ENCODE measurements at regions not wholly inside any gene's neighbourhood (a gene's known extent, or its start where the extent isn't known, plus 50 kb on each side); places are given as distances from the start of the nearest gene placed in this dataset.
"Not testable (repeated sequence)": the region's sequence is repeated elsewhere in the genome, so short reads cannot be mapped to it uniquely, and the experiment has no call there.

DNA sequence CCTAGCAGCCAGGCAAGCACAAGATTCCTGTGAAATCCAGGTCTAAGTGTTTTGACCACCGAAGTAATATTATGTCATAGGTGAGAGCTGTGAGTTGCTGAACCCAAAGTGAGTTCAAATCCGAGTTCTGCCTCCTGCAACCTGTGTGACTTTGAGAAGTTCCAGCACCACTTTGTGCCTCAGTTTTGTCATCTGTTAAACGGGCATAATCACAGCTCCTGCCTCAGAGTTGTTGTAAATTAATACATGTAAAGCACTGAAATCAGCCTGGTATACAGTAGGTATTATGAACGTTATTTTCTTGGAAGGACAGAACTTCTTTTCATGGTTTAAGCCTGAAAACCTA, 152.5 kb upstream of the ALDH3B2 start:
- TF ChIP-seq, protein P1, sequence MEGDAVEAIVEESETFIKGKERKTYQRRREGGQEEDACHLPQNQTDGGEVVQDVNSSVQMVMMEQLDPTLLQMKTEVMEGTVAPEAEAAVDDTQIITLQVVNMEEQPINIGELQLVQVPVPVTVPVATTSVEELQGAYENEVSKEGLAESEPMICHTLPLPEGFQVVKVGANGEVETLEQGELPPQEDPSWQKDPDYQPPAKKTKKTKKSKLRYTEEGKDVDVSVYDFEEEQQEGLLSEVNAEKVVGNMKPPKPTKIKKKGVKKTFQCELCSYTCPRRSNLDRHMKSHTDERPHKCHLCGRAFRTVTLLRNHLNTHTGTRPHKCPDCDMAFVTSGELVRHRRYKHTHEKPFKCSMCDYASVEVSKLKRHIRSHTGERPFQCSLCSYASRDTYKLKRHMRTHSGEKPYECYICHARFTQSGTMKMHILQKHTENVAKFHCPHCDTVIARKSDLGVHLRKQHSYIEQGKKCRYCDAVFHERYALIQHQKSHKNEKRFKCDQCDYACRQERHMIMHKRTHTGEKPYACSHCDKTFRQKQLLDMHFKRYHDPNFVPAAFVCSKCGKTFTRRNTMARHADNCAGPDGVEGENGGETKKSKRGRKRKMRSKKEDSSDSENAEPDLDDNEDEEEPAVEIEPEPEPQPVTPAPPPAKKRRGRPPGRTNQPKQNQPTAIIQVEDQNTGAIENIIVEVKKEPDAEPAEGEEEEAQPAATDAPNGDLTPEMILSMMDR (IDR thresholded peaks at IDR 0.05; ENCODE audit: low read depth, low read length, poor library complexity, severe bottlenecking) = not testable (repeated sequence)
- TF ChIP-seq EZH2phosphoT487 (IDR thresholded peaks at IDR 0.05; ENCODE audit: borderline replicate concordance, low read length) = not testable (repeated sequence)
